K562 (cell line): ENCODE measurements at regions not wholly inside any gene's neighbourhood (a gene's known extent, or its start where the extent isn't known, plus 50 kb on each side); places are given as distances from the start of the nearest gene placed in this dataset.

Experiments used
- ATAC-seq: fragments of 200-7000 bp; cut with Tn5 transposase; 3 replicates; pipeline ENCODE4 v1.9.1; 2020; ENCODE audit warnings: moderate library complexity
- BruUV-seq: library from RNA; stranded (reverse); fragments of 400-500 nt; replicated peaks from 2 replicates; lab custom pipeline; 2021; lab: Mats Ljungman, UMichigan
- CTCF ChIA-PET: fragments of 300-600 bp; formaldehyde crosslinking; extraction: SDS; loops from one replicate; lab custom pipeline; 2021; ENCODE audit warnings: low intra/inter-chr PET ratio; lab: Yijun Ruan, JAX
- POLR2A ChIA-PET: fragments of 300-600, 350-650 bp; sonication (Branson Sonifier 250); formaldehyde crosslinking; extraction: SDS; loops from one replicate; lab custom pipeline; 2021; ENCODE audit warnings: antibody characterized with exemption, inconsistent platforms; lab: Yijun Ruan, JAX
- DNase-seq, 4 experiments: peaks; one replicate each; pipeline versions ENCODE4 v3.0.0 to v3.0.0-alpha.2; 2011 to 2018; ENCODE audit warnings: low spot score in 3 of 4, mixed read lengths in 3 of 4; ENCODE audit errors: extremely low read depth in 1 of 4
- FAIRE-seq: peaks from 2 replicates; lab custom pipeline; 2011; peaks lifted over from hg19 to GRCh38; lab: Jason Lieb, UNC
- H2AFZ ChIP-seq: 2 replicates; pipeline ENCODE4 v1.6.0; 2011; ENCODE audit warnings: low read depth, low read length, control low read depth, inconsistent platforms
- H3K27ac ChIP-seq: fragments of 200-600 bp; 3 replicates; pipeline ENCODE4 v1.8.0; 2011; ENCODE audit warnings: low read depth, mild to moderate bottlenecking, control low read depth, inconsistent platforms, low read length, moderate library complexity, mixed read lengths; ENCODE audit errors: extremely low read depth
- H3K27me3 ChIP-seq, 2 experiments: fragments of 300-600 bp in 1 of 2; 2 replicates in 1 of 2; 3 replicates in 1 of 2; pipeline versions ENCODE4 v1.6.0 to v1.8.0; 2011; ENCODE audit warnings: inconsistent platforms in 2 of 2, low read length in 2 of 2, mild to moderate bottlenecking in 1 of 2, mixed read lengths in 1 of 2, moderate library complexity in 1 of 2; ENCODE audit not compliant: control insufficient read depth in 2 of 2, insufficient read depth in 2 of 2
- H3K36me3 ChIP-seq: fragments of 300-600 bp; 3 replicates; pipeline ENCODE4 v1.8.0; 2011; ENCODE audit warnings: mild to moderate bottlenecking, low read length, inconsistent platforms; ENCODE audit not compliant: control insufficient read depth, insufficient read depth
- H3K4me1 ChIP-seq, 2 experiments: fragments of 200-600 bp in 1 of 2; replicated peaks in 1 of 2; 2 replicates in 1 of 2; 3 replicates in 1 of 2; pipeline versions ENCODE4 v1.5.1 to v1.8.0; 2011; ENCODE audit warnings: inconsistent platforms in 2 of 2, low read length in 2 of 2, mild to moderate bottlenecking in 1 of 2, mixed read lengths in 1 of 2, moderate library complexity in 1 of 2; ENCODE audit not compliant: control insufficient read depth in 2 of 2, insufficient read depth in 2 of 2
- H3K4me2 ChIP-seq: 2 replicates; pipeline ENCODE4 v1.6.1; 2011; ENCODE audit warnings: low read length, control low read depth, inconsistent platforms, mixed read lengths; ENCODE audit not compliant: insufficient read depth
- H3K4me3 ChIP-seq: fragments of 200-600 bp; sonication (generic), shearing (Covaris generic); 2 replicates; pipeline ENCODE4 v1.5.1; 2016; ENCODE audit warnings: control low read depth, inconsistent platforms
- H3K79me2 ChIP-seq: fragments of 200-600 bp; 3 replicates; pipeline ENCODE4 v1.8.0; 2011; ENCODE audit warnings: low read length, inconsistent platforms; ENCODE audit not compliant: control insufficient read depth, insufficient read depth
- H3K9ac ChIP-seq, 2 experiments: 2 replicates each; pipeline versions ENCODE4 v1.6.0 to v1.6.1; 2011; ENCODE audit warnings: low read depth in 2 of 2, low read length in 2 of 2, control low read depth in 1 of 2, inconsistent platforms in 1 of 2, mild to moderate bottlenecking in 1 of 2, mixed read lengths in 1 of 2; ENCODE audit not compliant: insufficient read depth in 1 of 2
- H3K9me1 ChIP-seq: one replicate; pipeline ENCODE4 v1.6.0; 2011; ENCODE audit warnings: inconsistent platforms, mild to moderate bottlenecking, low read length, moderate library complexity; ENCODE audit not compliant: control insufficient read depth, insufficient read depth
- H3K9me3 ChIP-seq: replicated peaks from 2 replicates; pipeline ENCODE4 v1.5.1; 2011; ENCODE audit warnings: low read depth, low read length, inconsistent platforms; ENCODE audit not compliant: control insufficient read depth, insufficient read depth
- H4K20me1 ChIP-seq: replicated peaks from 2 replicates; pipeline ENCODE4 v1.6.1; 2011; ENCODE audit warnings: low read length, inconsistent platforms, mixed read lengths; ENCODE audit not compliant: control insufficient read depth, insufficient read depth
- ATF7 ChIP-seq: fragments of 450-650 bp; IDR thresholded peaks from 2 replicates; pipeline ENCODE4 v1.7.1; 2014; ENCODE audit warnings: mild to moderate bottlenecking, moderate library complexity
- GTF2A2 ChIP-seq: IDR thresholded peaks from 2 replicates; pipeline ENCODE4 v1.6.1; 2016; ENCODE audit warnings: mild to moderate bottlenecking, missing genetic modification characterization, missing compliant biosample characterization
- GTF2B ChIP-seq: IDR thresholded peaks from 2 replicates; pipeline ENCODE4 v1.6.1; 2011; ENCODE audit not compliant: insufficient read length; ENCODE audit errors: extremely low read depth
- NR1H2 ChIP-seq: sonication (generic); formaldehyde crosslinking; IDR thresholded peaks from 2 replicates; pipeline ENCODE4 v1.4.0; 2020; ENCODE audit warnings: mild to moderate bottlenecking, missing genetic modification reagents
- RREB1 ChIP-seq: fragments of 250-450 bp; sonication (Bioruptor Pico); IDR thresholded peaks from 2 replicates; pipeline ENCODE4 v1.4.0; 2020
- SREBF1 ChIP-seq: fragments of 150-350 bp; IDR thresholded peaks from 2 replicates; pipeline ENCODE4 v1.6.1; 2014; ENCODE audit warnings: antibody characterized with exemption, low read depth, low read length, borderline replicate concordance
- TAF15 ChIP-seq: fragments of 200-400 bp; formaldehyde crosslinking; IDR thresholded peaks from 2 replicates; pipeline ENCODE4 v1.6.1; 2017; ENCODE audit warnings: mild to moderate bottlenecking, low read depth, low read length, moderate library complexity
- TEAD4 ChIP-seq, 2 experiments: sonication (generic) in 1 of 2; formaldehyde crosslinking in 1 of 2; IDR thresholded peaks; 2 replicates each; pipeline versions ENCODE4 v1.6.1 to v1.8.0; 2012 to 2022; ENCODE audit warnings: borderline replicate concordance in 1 of 2, inconsistent platforms in 1 of 2, low read length in 1 of 2, mild to moderate bottlenecking in 1 of 2, missing genetic modification reagents in 1 of 2
- ZBTB34 ChIP-seq: fragments of 250-450 bp; sonication (Bioruptor Pico); IDR thresholded peaks from 2 replicates; pipeline ENCODE4 v1.8.0; 2021; ENCODE audit warnings: mild to moderate bottlenecking, moderate library complexity
- ZBTB49 ChIP-seq: sonication (generic); formaldehyde crosslinking; IDR thresholded peaks from 2 replicates; pipeline ENCODE4 v1.8.0; 2022; ENCODE audit warnings: missing genetic modification reagents, mild to moderate bottlenecking, borderline replicate concordance
- ZNF561 ChIP-seq: fragments of 450-650 bp; formaldehyde crosslinking; conservative IDR thresholded peaks from 2 replicates; pipeline ENCODE4 v1.4.0; 2020; ENCODE audit warnings: mild to moderate bottlenecking, moderate library complexity
- ZNF778 ChIP-seq: fragments of 450-650 bp; formaldehyde crosslinking; IDR thresholded peaks from 2 replicates; pipeline ENCODE4 v1.4.0; 2020; ENCODE audit warnings: mild to moderate bottlenecking, moderate library complexity
- WGBS: fragments of 100-300 bp; shearing (Covaris generic); methylation state at CpG from one replicate; pipeline ENCODE4 v1.1.6; 2016; ENCODE audit warnings: low coverage, mixed read lengths; ENCODE audit not compliant: insufficient coverage; ENCODE audit errors: missing lambda C conversion rate; 5-methylcytosine and 5-hydroxymethylcytosine counted together
- in situ Hi-C: fragments of 300-500 bp; cut with MboI; formaldehyde crosslinking; loops from 4 replicates; pipeline ENCODE4 v1.15.0; 2018; ENCODE audit warnings: inconsistent platforms, mixed read lengths
- intact Hi-C: fragments of 100-400 bp; cut with micrococcal nuclease; formaldehyde crosslinking; loops from 2 replicates; pipeline ENCODE4 v1.14.2; 2022

- BruUV-seq, result no TSS peak
- TF ChIP-seq RREB1 (CRISPR knock-in tag), result no peak
- TF ChIP-seq GTF2B, result no peak
- TF ChIP-seq SREBF1, result no peak
- no peak for TF ChIP-seq TEAD4 (IDR thresholded peaks at IDR 0.05; ENCODE audit: low read length)
- TF ChIP-seq TEAD4 (CRISPR knock-in tag; IDR thresholded peaks at IDR 0.05; ENCODE audit: borderline replicate concordance), result no peak
- TF ChIP-seq GTF2A2 (tag), result no peak
- TF ChIP-seq ZNF778 (CRISPR knock-in tag), result no peak
- TF ChIP-seq ZBTB49 (CRISPR knock-in tag), result no peak
- no peak for TF ChIP-seq ZNF561 (CRISPR knock-in tag)
- TF ChIP-seq ATF7, result no peak
- no peak for TF ChIP-seq TAF15
- no peak for TF ChIP-seq ZBTB34
- TF ChIP-seq NR1H2 (CRISPR knock-in tag), result no peak
- in situ Hi-C loops, result loop anchor here (25.0 kb wide), 1 partner anchor 185 kb away; no protein-coding TSS in a partner anchor
- Histone ChIP-seq H3K4me3 (no peak overlapping the region), H3K27ac (no peak overlapping the region), H3K27me3 (no peaks in the 10 kb centered on the region), H4K20me1 (no peaks in the 10 kb centered on the region), H3K4me1 (no peaks in the 10 kb centered on the region), H3K9me1 (no peaks in the 10 kb centered on the region), H3K9me3 (no peaks in the 10 kb centered on the region), H3K9ac (no peak overlapping the region), H3K36me3 (peaks cover 46% of the 10 kb centered on the region; the same call in 2 of the 3 replicates), H3K79me2 (0 out of 3 replicates have a peak, but pooled peaks cover 4% of the 10 kb centered on the region), H2AFZ (no peak overlapping the region), H3K4me2 (no peak overlapping the region)
- CTCF ChIA-PET, result no interaction called here
- DNase-seq (no peak), ATAC-seq (no peak; the same call in 2 of the 3 replicates), FAIRE-seq (no peak)
- POLR2A ChIA-PET, result no interaction called here
- intact Hi-C loops, result no loop called here
- WGBS, result 95% methylated on average over 14 of the region's 20 CpGs
These were observed 510.4 kb downstream of the KCNJ18 start for GRCh38 chr17:22202702-22203101.
